HCT116 (cell line): ENCODE measurements at regions not wholly inside any gene's neighbourhood (a gene's known extent, or its start where the extent isn't known, plus 50 kb on each side); places are given as distances from the start of the nearest gene placed in this dataset.

Source experiments
- ATAC-seq: fragments of 200-7000 bp; cut with Tn5 transposase; 2 replicates; pipeline ENCODE4 v1.9.1; 2020; ENCODE audit warnings: mild to moderate bottlenecking, moderate library complexity
- BruUV-seq: library from RNA; stranded (reverse); fragments of 400-500 nt; replicated peaks from 2 replicates; lab custom pipeline; 2021; lab: Mats Ljungman, UMichigan
- CTCF ChIA-PET: fragments of 300-600 bp; sonication (Branson Sonifier 250); formaldehyde crosslinking; loops from one replicate; lab custom pipeline; 2021; ENCODE audit warnings: antibody characterized with exemption; lab: Charles Lee
- POLR2A ChIA-PET: fragments of 300-600, 350-600 bp; sonication (Branson Sonifier 250); formaldehyde crosslinking; loops from one replicate; lab custom pipeline; 2021; ENCODE audit warnings: antibody characterized with exemption; lab: Charles Lee
- RAD21 ChIA-PET, 2 experiments: fragments of 300-600 bp; sonication (Branson Sonifier 250); formaldehyde crosslinking; loops; one replicate each; lab custom pipeline; 2023; ENCODE audit warnings: low total read pairs in 2 of 2; ENCODE audit not compliant: uncharacterized antibody in 2 of 2, unreplicated experiment in 2 of 2, low non-redundant PET in 1 of 2; lab: Charles Lee
- DNase-seq: peaks from one replicate; pipeline ENCODE4 v3.0.0-alpha.2; 2010; ENCODE audit warnings: low read depth, low spot score
- H2AFZ ChIP-seq: fragments of 200-600 bp; shearing (Covaris generic), sonication (generic); 2 replicates; pipeline ENCODE4 v1.6.1; 2017; ENCODE audit warnings: low read depth, mixed run types, mixed read lengths, antibody characterized with exemption, low read length; ENCODE audit not compliant: poor library complexity, severe bottlenecking
- H3K27ac ChIP-seq: 2 replicates; pipeline ENCODE4 v1.5.1; 2012; ENCODE audit warnings: low read depth, low read length
- H3K27me3 ChIP-seq: fragments of 200-600 bp; sonication (generic); 2 replicates; pipeline ENCODE4 v1.6.1; 2016; ENCODE audit warnings: mixed run types, low read length, mixed read lengths; ENCODE audit not compliant: insufficient read depth
- H3K36me3 ChIP-seq, 2 experiments: fragments of 200-500 bp in 1 of 2; fragments of 200-600 bp in 1 of 2; sonication (Bioruptor generic) in 1 of 2; sonication (generic) in 1 of 2; 2 replicates each; pipeline versions ENCODE4 v1.5.1 to v1.6.1; 2014 to 2016; ENCODE audit warnings: low read length in 2 of 2, inconsistent platforms in 1 of 2, mixed read lengths in 1 of 2, mixed run types in 1 of 2; ENCODE audit not compliant: insufficient read depth in 2 of 2, control insufficient read depth in 1 of 2
- H3K4me1 ChIP-seq, 2 experiments: fragments of 200-600 bp in 1 of 2; sonication (generic) in 1 of 2; 2 replicates each; pipeline versions ENCODE4 v1.5.1 to v1.6.1; 2012 to 2017; ENCODE audit warnings: low read length in 2 of 2, inconsistent platforms in 1 of 2, mild to moderate bottlenecking in 1 of 2, mixed read lengths in 1 of 2, mixed run types in 1 of 2, moderate library complexity in 1 of 2; ENCODE audit not compliant: insufficient read depth in 2 of 2, control insufficient read depth in 1 of 2
- H3K4me2 ChIP-seq: fragments of 200-600 bp; sonication (generic); 2 replicates; pipeline ENCODE4 v1.6.1; 2017; ENCODE audit warnings: mixed run types, low read length, mixed read lengths
- H3K4me3 ChIP-seq, 2 experiments: fragments of 200-600 bp in 1 of 2; sonication (generic) in 1 of 2; replicated peaks in 1 of 2; 2 replicates each; pipeline ENCODE4 v1.5.1; 2011 to 2016; ENCODE audit warnings: low read length in 2 of 2, control low read depth in 1 of 2, low read depth in 1 of 2, mild to moderate bottlenecking in 1 of 2, mixed read lengths in 1 of 2, mixed run types in 1 of 2
- H3K79me2 ChIP-seq: fragments of 200-600 bp; sonication (generic); 2 replicates; pipeline ENCODE4 v1.6.1; 2017; ENCODE audit warnings: mild to moderate bottlenecking, mixed run types, low read length, moderate library complexity, mixed read lengths; ENCODE audit not compliant: insufficient read depth
- H3K9ac ChIP-seq: fragments of 200-600 bp; sonication (generic); 2 replicates; pipeline ENCODE4 v1.6.1; 2016; ENCODE audit warnings: low read length, mixed read lengths
- H3K9me2 ChIP-seq: fragments of 200-600 bp; sonication (generic), shearing (Covaris generic); 2 replicates; pipeline ENCODE4 v1.6.1; 2017; ENCODE audit warnings: mixed run types, mild to moderate bottlenecking, moderate library complexity; ENCODE audit not compliant: insufficient read depth
- H3K9me3 ChIP-seq, 2 experiments: fragments of 200-500 bp in 1 of 2; fragments of 200-600 bp in 1 of 2; sonication (Bioruptor generic) in 1 of 2; sonication (generic) in 1 of 2; 2 replicates each; pipeline ENCODE4 v1.6.1; 2014 to 2017; ENCODE audit warnings: low read length in 2 of 2, mixed read lengths in 2 of 2, inconsistent platforms in 1 of 2, low read depth in 1 of 2, mild to moderate bottlenecking in 1 of 2, mixed run types in 1 of 2, moderate library complexity in 1 of 2; ENCODE audit not compliant: control insufficient read depth in 1 of 2, insufficient read depth in 1 of 2
- H4K20me1 ChIP-seq: fragments of 200-600 bp; sonication (generic), shearing (Covaris generic); 2 replicates; pipeline ENCODE4 v1.6.1; 2017; ENCODE audit warnings: mixed run types, mild to moderate bottlenecking, moderate library complexity; ENCODE audit not compliant: insufficient read depth
- CEBPB ChIP-seq: IDR thresholded peaks from 2 replicates; pipeline ENCODE4 v1.6.1; 2012; ENCODE audit warnings: low read depth
- EGR1 ChIP-seq: IDR thresholded peaks from 2 replicates; pipeline ENCODE4 v1.6.1; 2012; ENCODE audit warnings: low read depth
- FOSL1 ChIP-seq: IDR thresholded peaks from 2 replicates; pipeline ENCODE4 v1.6.1; 2012; ENCODE audit warnings: low read depth
- JUND ChIP-seq: IDR thresholded peaks from 2 replicates; pipeline ENCODE4 v1.6.1; 2012
- POLR2A ChIP-seq: IDR thresholded peaks from 2 replicates; pipeline ENCODE4 v1.7.0; 2011; ENCODE audit warnings: borderline replicate concordance; ENCODE audit not compliant: insufficient read depth, insufficient read length; ENCODE audit errors: extremely low read depth
- RAD21 ChIP-seq: IDR thresholded peaks from 2 replicates; pipeline ENCODE4 v1.6.1; 2012; ENCODE audit warnings: low read depth, mild to moderate bottlenecking
- SRF ChIP-seq: IDR thresholded peaks from 2 replicates; pipeline ENCODE4 v1.6.1; 2012; ENCODE audit warnings: low read depth
- ZFX ChIP-seq: fragments of 450-650 bp; IDR thresholded peaks from 2 replicates; pipeline ENCODE4 v1.6.1; 2017
- intact Hi-C: fragments of 100-400 bp; cut with micrococcal nuclease; formaldehyde crosslinking; loops from 2 replicates; pipeline ENCODE4 v1.10.0; 2022

GRCh38 chr11:115642660-115643059, 138.4 kb upstream of the CADM1 start:
- no peaks in the 10 kb centered on the region for H3K4me1 ChIP-seq
- H3K36me3 ChIP-seq = no peaks in the 10 kb centered on the region
- H3K79me2 ChIP-seq = no peaks in the 10 kb centered on the region
- CTCF ChIA-PET = no interaction called here
- BruUV-seq = no TSS peak
- no peak overlapping the region for H3K27ac ChIP-seq
- intact Hi-C loops = no loop called here
- no peaks in the 10 kb centered on the region for H3K27me3 ChIP-seq
- no peak overlapping the region for H3K4me2 ChIP-seq
- H4K20me1 ChIP-seq = no peaks in the 10 kb centered on the region
- POLR2A ChIA-PET = no interaction called here
- RAD21 ChIA-PET = no interaction called here
- H3K9me2 ChIP-seq = no peaks in the 10 kb centered on the region
- no peak overlapping the region for H3K4me3 ChIP-seq
- TF ChIP-seq RAD21 (no peak), CEBPB (no peak), POLR2A (no peak)
- TF ChIP-seq, all 23 proteins: peak for 0
- DNase-seq (no peak), ATAC-seq (no peak)
- Histone ChIP-seq H3K9me3 (0 out of 4 replicates have a peak, but pooled peaks cover 0 to 3% of the 10 kb centered on the region in 2 experiments), H2AFZ (no peak overlapping the region), H3K9ac (no peak overlapping the region)

- Histone ChIP-seq H3K9ac (no peak overlapping the region), H3K9me3 (0 out of 4 replicates have a peak, but pooled peaks cover 0 to 3% of the 10 kb centered on the region in 2 experiments), H3K4me2 (no peak overlapping the region), H4K20me1 (no peaks in the 10 kb centered on the region), H3K27me3 (no peaks in the 10 kb centered on the region), H3K36me3 (no peaks in the 10 kb centered on the region), H3K4me3 (no peak overlapping the region), H3K79me2 (no peaks in the 10 kb centered on the region), H3K27ac (no peak overlapping the region), H3K4me1 (no peaks in the 10 kb centered on the region), H2AFZ (no peak overlapping the region), H3K9me2 (no peaks in the 10 kb centered on the region)
- ChIA-PET CTCF (no interaction called here), RAD21 (no interaction called here), POLR2A (no interaction called here)
- no peak for ATAC-seq
- no peak for DNase-seq
- no TSS peak for BruUV-seq
- intact Hi-C loops = no loop called here
- TF ChIP-seq EGR1 (no peak), FOSL1 (no peak), SRF (no peak), CEBPB (no peak), JUND (no peak), ZFX (no peak)
Measured at GRCh38 chr11:115637599-115638241, 133.5 kb upstream of the CADM1 start.
